Lower leg skin (tissue), 4 donors: ENCODE measurements at regions not wholly inside any gene's neighbourhood (a gene's known extent, or its start where the extent isn't known, plus 50 kb on each side); places are given as distances from the start of the nearest gene placed in this dataset.

Experiments
- DNase-seq, 2 donors: peaks; one replicate each; pipeline ENCODE4 v3.0.0-alpha.2; 2019; ENCODE audit warnings: low spot score in 2 of 2
- H3K4me3 ChIP-seq: fragments of 200-600 bp; sonication (generic); 2 replicates; pipeline ENCODE4 v1.5.1; 2017; ENCODE audit warnings: mild to moderate bottlenecking, low read depth; ENCODE audit not compliant: poor library complexity, severe bottlenecking
- CTCF ChIP-seq, 3 donors: fragments of 450-650 bp; IDR thresholded peaks; one replicate each; pipeline ENCODE4 v1.5.1; 2016; ENCODE audit warnings: antibody characterized with exemption in 3 of 3, mild to moderate bottlenecking in 3 of 3, moderate library complexity in 2 of 3
- POLR2A ChIP-seq, 2 donors: fragments of 450-650 bp; IDR thresholded peaks; one replicate each; pipeline ENCODE4 v1.6.1; 2016 to 2017; ENCODE audit warnings: antibody characterized with exemption in 2 of 2, mild to moderate bottlenecking in 1 of 2, moderate library complexity in 1 of 2
- WGBS, 2 donors: methylation state at CpG; one replicate each; pipeline ENCODE4 v1.1.5; 2018; 5-methylcytosine and 5-hydroxymethylcytosine counted together
- intact Hi-C: fragments of 100-400 bp; cut with DNase I; formaldehyde crosslinking; loops from one replicate; pipeline ENCODE4 v1.15.0; 2023; ENCODE audit warnings: low total_unique reads

- intact Hi-C loops: no loop called here
- WGBS, 2 donors: 65 to 68% methylated on average over 5 of the region's 5 CpGs
- TF ChIP-seq CTCF (IDR thresholded peaks at IDR 0.05): no peak
- no peak for TF ChIP-seq POLR2A (IDR thresholded peaks at IDR 0.05)
- no peak for DNase-seq
- no peak overlapping the region for H3K4me3 ChIP-seq
Observed at GRCh38 chr3:181173227-181173626, 183.7 kb upstream of the DNAJC19 start.

- TF ChIP-seq POLR2A (IDR thresholded peaks at IDR 0.05) (no peak), CTCF (IDR thresholded peaks at IDR 0.05) (no peak)
- no peak overlapping the region for H3K4me3 ChIP-seq
- intact Hi-C loops: no loop called here
- no peak for DNase-seq
Observed at GRCh38 chr3:181134873-181135272, 145.3 kb upstream of the DNAJC19 start.

- H3K4me3 ChIP-seq: no peak overlapping the region
- no peak for TF ChIP-seq CTCF (IDR thresholded peaks at IDR 0.05)
- TF ChIP-seq POLR2A (IDR thresholded peaks at IDR 0.05): no peak
- no peak for DNase-seq
- intact Hi-C loops: no loop called here
Observed at GRCh38 chr3:181133832-181134231, 144.3 kb upstream of the DNAJC19 start.

GRCh38 chr3:181105646-181106045 is 116.1 kb upstream of the DNAJC19 start:
- 43 to 60% methylated on average over 3 of the region's 3 CpGs for WGBS, 2 donors
- intact Hi-C loops: no loop called here
- no peak overlapping the region for H3K4me3 ChIP-seq
- TF ChIP-seq POLR2A (IDR thresholded peaks at IDR 0.05) (no peak), CTCF (IDR thresholded peaks at IDR 0.05) (no peak)
- DNase-seq: no peak

- H3K4me3 ChIP-seq: no peak overlapping the region
- intact Hi-C loops: no loop called here
- no peak for DNase-seq
- no peak for TF ChIP-seq CTCF (IDR thresholded peaks at IDR 0.05)
- no peak for TF ChIP-seq POLR2A (IDR thresholded peaks at IDR 0.05)
Observed at GRCh38 chr3:181103605-181104004, 114.1 kb upstream of the DNAJC19 start.

- intact Hi-C loops: no loop called here
- no peak for TF ChIP-seq POLR2A (IDR thresholded peaks at IDR 0.05)
- no peak for TF ChIP-seq CTCF (IDR thresholded peaks at IDR 0.05)
- no peak overlapping the region for H3K4me3 ChIP-seq
- 64 to 69% methylated on average over 6 of the region's 6 CpGs for WGBS, 2 donors
- no peak for DNase-seq
Observed at GRCh38 chr3:181086011-181086410, 96.5 kb upstream of the DNAJC19 start.
